ENCODE measurements at regions not wholly inside any gene's neighbourhood (a gene's known extent, or its start where the extent isn't known, plus 50 kb on each side); places are given as distances from the start of the nearest gene placed in this dataset.
"Not testable (repeated sequence)": the region's sequence is repeated elsewhere in the genome, so short reads cannot be mapped to it uniquely, and the experiment has no call there.

- no peak for DNase-seq (ENCODE audit: low read depth, low spot score)
- TF ChIP-seq CTCF (IDR thresholded peaks at IDR 0.05; ENCODE audit: low read depth, low read length) = no peak
- in situ Hi-C loops (cut with HindIII; ENCODE audit: low sequenced_read_pairs) = no loop called here
- H3K4me3 ChIP-seq (ENCODE audit: low read depth, low read length) = no peak overlapping the region
These were observed 1365.3 kb downstream of the NCAM2 start for GRCh38 chr21:22363504-22363903.

- H3K4me3 ChIP-seq (ENCODE audit: low read depth, low read length) = no peak overlapping the region
- TF ChIP-seq CTCF (IDR thresholded peaks at IDR 0.05; ENCODE audit: low read depth, low read length) = no peak
- DNase-seq (ENCODE audit: low read depth, low spot score) = no peak
- in situ Hi-C loops (cut with HindIII; ENCODE audit: low sequenced_read_pairs) = no loop called here
These were observed 1366.0 kb downstream of the NCAM2 start for GRCh38 chr21:22364163-22364562.

GRCh38 chr21:22374218-22374969, 1376.2 kb downstream of the NCAM2 start:
- H3K4me3 ChIP-seq (ENCODE audit: low read depth, low read length) = no peak overlapping the region
- in situ Hi-C loops (cut with HindIII; ENCODE audit: low sequenced_read_pairs) = no loop called here
- no peak for TF ChIP-seq CTCF (IDR thresholded peaks at IDR 0.05; ENCODE audit: low read depth, low read length)

GRCh38 chr21:22377795-22378194, 1379.6 kb downstream of the NCAM2 start:
- H3K4me3 ChIP-seq (ENCODE audit: low read depth, low read length); in situ Hi-C loops (cut with HindIII; ENCODE audit: low sequenced_read_pairs): not testable (repeated sequence)

More at GRCh38 chr21:22374218-22374969, 1376.2 kb downstream of the NCAM2 start:
- DNase-seq (ENCODE audit: low read depth, low spot score) = no peak

GRCh38 chr21:22393324-22393723, 1395.1 kb downstream of the NCAM2 start:
- no peak overlapping the region for H3K4me3 ChIP-seq (ENCODE audit: low read depth, low read length)
- in situ Hi-C loops (cut with HindIII; ENCODE audit: low sequenced_read_pairs) = no loop called here
- TF ChIP-seq CTCF (IDR thresholded peaks at IDR 0.05; ENCODE audit: low read depth, low read length) = no peak
- DNase-seq (ENCODE audit: low read depth, low spot score) = no peak

More at GRCh38 chr21:22377795-22378194, 1379.6 kb downstream of the NCAM2 start:
- DNase-seq (ENCODE audit: low read depth, low spot score) = not testable (repeated sequence)

GRCh38 chr21:22395965-22396364, 1397.8 kb downstream of the NCAM2 start:
- DNase-seq (ENCODE audit: low read depth, low spot score) = no peak
- no peak overlapping the region for H3K4me3 ChIP-seq (ENCODE audit: low read depth, low read length)
- in situ Hi-C loops (cut with HindIII; ENCODE audit: low sequenced_read_pairs) = no loop called here
- TF ChIP-seq CTCF (IDR thresholded peaks at IDR 0.05; ENCODE audit: low read depth, low read length) = no peak

GRCh38 chr21:22399681-22400514, 1401.7 kb downstream of the NCAM2 start:
- in situ Hi-C loops (cut with HindIII; ENCODE audit: low sequenced_read_pairs) = no loop called here
- TF ChIP-seq CTCF (IDR thresholded peaks at IDR 0.05; ENCODE audit: low read depth, low read length) = no peak
- H3K4me3 ChIP-seq (ENCODE audit: low read depth, low read length) = no peak overlapping the region
- no peak for DNase-seq (ENCODE audit: low read depth, low spot score)
